ENCODE measurements at regions not wholly inside any gene's neighbourhood (a gene's known extent, or its start where the extent isn't known, plus 50 kb on each side); places are given as distances from the start of the nearest gene placed in this dataset.

DNA sequence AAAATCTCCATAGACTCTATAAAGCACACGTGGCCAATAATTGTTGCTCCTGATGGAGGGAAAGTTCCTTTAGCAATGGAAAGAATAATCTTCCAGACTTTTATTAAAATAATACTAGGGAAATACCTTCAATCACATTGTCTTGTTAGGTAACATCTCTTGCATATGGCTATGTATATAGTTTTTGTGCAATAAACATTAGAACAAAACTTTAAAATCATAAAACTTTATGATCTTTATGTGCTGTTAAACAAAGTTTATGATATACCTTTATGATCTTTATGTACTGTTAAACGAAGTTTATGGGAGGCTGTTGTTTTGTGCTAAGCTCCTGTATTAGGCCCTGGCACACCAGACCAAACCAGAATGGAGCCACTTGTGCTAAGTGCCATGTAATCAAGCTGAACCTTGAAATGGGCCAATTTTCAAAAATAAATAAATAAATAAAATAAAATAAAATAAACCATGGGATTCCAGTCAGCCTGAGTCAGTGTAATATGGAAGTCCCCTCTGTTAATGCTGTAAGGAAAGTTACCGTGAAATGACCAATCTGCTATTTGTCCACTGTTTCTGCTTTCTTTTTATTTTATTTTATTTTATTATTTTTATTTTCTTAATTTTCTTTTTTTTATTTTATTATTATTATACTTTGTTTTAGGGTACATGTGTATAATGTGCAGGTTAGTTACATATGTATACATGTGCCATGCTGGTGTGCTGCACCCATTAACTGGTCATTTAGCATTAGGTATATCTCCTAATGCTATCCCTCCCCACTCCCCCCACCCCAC is 431.3 kb downstream of the SPATA31D1 start:
- no peaks in the 10 kb centered on the region for H3K9me2 ChIP-seq (ENCODE audit: insufficient read depth, low read length)
- H3F3A ChIP-seq (ENCODE audit: insufficient read depth, low read length, poor library complexity, severe bottlenecking): no peaks in the 10 kb centered on the region
- H3K36me3 ChIP-seq (ENCODE audit: insufficient read depth, low read length): no peaks in the 10 kb centered on the region
- no peaks in the 10 kb centered on the region for H3K27me3 ChIP-seq (ENCODE audit: insufficient read depth, low read depth, low read length)
- TF ChIP-seq, protein P1, sequence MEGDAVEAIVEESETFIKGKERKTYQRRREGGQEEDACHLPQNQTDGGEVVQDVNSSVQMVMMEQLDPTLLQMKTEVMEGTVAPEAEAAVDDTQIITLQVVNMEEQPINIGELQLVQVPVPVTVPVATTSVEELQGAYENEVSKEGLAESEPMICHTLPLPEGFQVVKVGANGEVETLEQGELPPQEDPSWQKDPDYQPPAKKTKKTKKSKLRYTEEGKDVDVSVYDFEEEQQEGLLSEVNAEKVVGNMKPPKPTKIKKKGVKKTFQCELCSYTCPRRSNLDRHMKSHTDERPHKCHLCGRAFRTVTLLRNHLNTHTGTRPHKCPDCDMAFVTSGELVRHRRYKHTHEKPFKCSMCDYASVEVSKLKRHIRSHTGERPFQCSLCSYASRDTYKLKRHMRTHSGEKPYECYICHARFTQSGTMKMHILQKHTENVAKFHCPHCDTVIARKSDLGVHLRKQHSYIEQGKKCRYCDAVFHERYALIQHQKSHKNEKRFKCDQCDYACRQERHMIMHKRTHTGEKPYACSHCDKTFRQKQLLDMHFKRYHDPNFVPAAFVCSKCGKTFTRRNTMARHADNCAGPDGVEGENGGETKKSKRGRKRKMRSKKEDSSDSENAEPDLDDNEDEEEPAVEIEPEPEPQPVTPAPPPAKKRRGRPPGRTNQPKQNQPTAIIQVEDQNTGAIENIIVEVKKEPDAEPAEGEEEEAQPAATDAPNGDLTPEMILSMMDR (IDR thresholded peaks at IDR 0.05; ENCODE audit: poor library complexity, severe bottlenecking): no peak
- no peak for TF ChIP-seq TAF1 (IDR thresholded peaks at IDR 0.05; ENCODE audit: low read depth)
- no peak for TF ChIP-seq EZH2 (IDR thresholded peaks at IDR 0.05; ENCODE audit: borderline replicate concordance, insufficient read depth, low read length, poor library complexity, severe bottlenecking)
- TF ChIP-seq, protein P2, sequence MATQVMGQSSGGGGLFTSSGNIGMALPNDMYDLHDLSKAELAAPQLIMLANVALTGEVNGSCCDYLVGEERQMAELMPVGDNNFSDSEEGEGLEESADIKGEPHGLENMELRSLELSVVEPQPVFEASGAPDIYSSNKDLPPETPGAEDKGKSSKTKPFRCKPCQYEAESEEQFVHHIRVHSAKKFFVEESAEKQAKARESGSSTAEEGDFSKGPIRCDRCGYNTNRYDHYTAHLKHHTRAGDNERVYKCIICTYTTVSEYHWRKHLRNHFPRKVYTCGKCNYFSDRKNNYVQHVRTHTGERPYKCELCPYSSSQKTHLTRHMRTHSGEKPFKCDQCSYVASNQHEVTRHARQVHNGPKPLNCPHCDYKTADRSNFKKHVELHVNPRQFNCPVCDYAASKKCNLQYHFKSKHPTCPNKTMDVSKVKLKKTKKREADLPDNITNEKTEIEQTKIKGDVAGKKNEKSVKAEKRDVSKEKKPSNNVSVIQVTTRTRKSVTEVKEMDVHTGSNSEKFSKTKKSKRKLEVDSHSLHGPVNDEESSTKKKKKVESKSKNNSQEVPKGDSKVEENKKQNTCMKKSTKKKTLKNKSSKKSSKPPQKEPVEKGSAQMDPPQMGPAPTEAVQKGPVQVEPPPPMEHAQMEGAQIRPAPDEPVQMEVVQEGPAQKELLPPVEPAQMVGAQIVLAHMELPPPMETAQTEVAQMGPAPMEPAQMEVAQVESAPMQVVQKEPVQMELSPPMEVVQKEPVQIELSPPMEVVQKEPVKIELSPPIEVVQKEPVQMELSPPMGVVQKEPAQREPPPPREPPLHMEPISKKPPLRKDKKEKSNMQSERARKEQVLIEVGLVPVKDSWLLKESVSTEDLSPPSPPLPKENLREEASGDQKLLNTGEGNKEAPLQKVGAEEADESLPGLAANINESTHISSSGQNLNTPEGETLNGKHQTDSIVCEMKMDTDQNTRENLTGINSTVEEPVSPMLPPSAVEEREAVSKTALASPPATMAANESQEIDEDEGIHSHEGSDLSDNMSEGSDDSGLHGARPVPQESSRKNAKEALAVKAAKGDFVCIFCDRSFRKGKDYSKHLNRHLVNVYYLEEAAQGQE (IDR thresholded peaks at IDR 0.05; ENCODE audit: borderline replicate concordance): no peak
- TF ChIP-seq EP300 (conservative IDR thresholded peaks at IDR 0.05; ENCODE audit: poor library complexity, severe bottlenecking): no peak
- no peak for TF ChIP-seq POLR2AphosphoS5 (IDR thresholded peaks at IDR 0.05)
- no peak for TF ChIP-seq RAD21 (conservative IDR thresholded peaks at IDR 0.05)
- no peak for TF ChIP-seq MXI1 (conservative IDR thresholded peaks at IDR 0.05; ENCODE audit: poor library complexity, severe bottlenecking)
- no peak for TF ChIP-seq SMC3 (conservative IDR thresholded peaks at IDR 0.05; ENCODE audit: poor library complexity)
- H3K4me2 ChIP-seq (ENCODE audit: low read length): no peak overlapping the region
- no peaks in the 10 kb centered on the region for H4K20me1 ChIP-seq (ENCODE audit: insufficient read depth)
- no peak overlapping the region for H3K9ac ChIP-seq (ENCODE audit: low read length)
- no peak overlapping the region for H2AFZ ChIP-seq (ENCODE audit: low read depth, low read length)
- H3K27ac ChIP-seq (ENCODE audit: low read length): no peak overlapping the region
- H3K4me3 ChIP-seq (ENCODE audit: low read length): no peak overlapping the region
- H3K9me3 ChIP-seq (ENCODE audit: low read length): no peaks in the 10 kb centered on the region
- H3K79me2 ChIP-seq (replicated peaks; ENCODE audit: insufficient read depth, low read length): no peaks in the 10 kb centered on the region

DNA sequence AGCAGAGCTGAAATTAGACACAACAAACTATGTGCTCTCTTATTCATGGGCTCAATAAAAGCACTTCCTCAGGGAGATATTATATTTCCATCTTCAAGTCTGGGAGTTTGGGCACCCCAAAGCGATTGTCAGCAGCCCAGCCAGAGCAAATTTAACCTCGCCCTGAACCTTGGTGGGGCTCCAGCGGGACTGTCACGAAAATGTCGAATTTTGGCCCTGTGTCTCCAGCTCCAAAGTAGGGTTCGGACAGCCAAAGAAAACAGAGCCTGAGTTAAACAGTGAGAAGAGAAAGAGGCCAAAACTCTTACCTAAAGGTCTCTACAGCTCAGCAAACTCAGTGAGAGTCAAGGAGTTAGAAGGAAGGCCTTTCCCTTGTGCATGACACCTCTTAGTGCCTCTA is 432.9 kb downstream of the SPATA31D1 start:
- Histone ChIP-seq H3K27ac (ENCODE audit: low read length) (no peak overlapping the region), H3K9me2 (ENCODE audit: insufficient read depth, low read length) (no peaks in the 10 kb centered on the region), H3K27me3 (ENCODE audit: insufficient read depth, low read depth, low read length) (no peaks in the 10 kb centered on the region), H3K4me3 (ENCODE audit: low read length) (no peak overlapping the region), H2AFZ (ENCODE audit: low read depth, low read length) (no peak overlapping the region), H3K36me3 (ENCODE audit: insufficient read depth, low read length) (no peaks in the 10 kb centered on the region), H3K9me3 (ENCODE audit: low read length) (no peaks in the 10 kb centered on the region), H3K4me2 (ENCODE audit: low read length) (no peak overlapping the region), H3K79me2 (replicated peaks; ENCODE audit: insufficient read depth, low read length) (no peaks in the 10 kb centered on the region), H3F3A (ENCODE audit: insufficient read depth, low read length, poor library complexity, severe bottlenecking) (no peaks in the 10 kb centered on the region), H4K20me1 (ENCODE audit: insufficient read depth) (no peaks in the 10 kb centered on the region), H3K9ac (ENCODE audit: low read length) (no peak overlapping the region)
- no peak for TF ChIP-seq RAD21 (conservative IDR thresholded peaks at IDR 0.05)
- TF ChIP-seq EZH2 (IDR thresholded peaks at IDR 0.05; ENCODE audit: borderline replicate concordance, insufficient read depth, low read length, poor library complexity, severe bottlenecking): no peak
- TF ChIP-seq, protein P2 (IDR thresholded peaks at IDR 0.05; ENCODE audit: borderline replicate concordance): no peak
- TF ChIP-seq MXI1 (conservative IDR thresholded peaks at IDR 0.05; ENCODE audit: poor library complexity, severe bottlenecking): no peak
- no peak for TF ChIP-seq SMC3 (conservative IDR thresholded peaks at IDR 0.05; ENCODE audit: poor library complexity)
- no peak for TF ChIP-seq EP300 (conservative IDR thresholded peaks at IDR 0.05; ENCODE audit: poor library complexity, severe bottlenecking)
- TF ChIP-seq POLR2AphosphoS5 (IDR thresholded peaks at IDR 0.05): no peak
- TF ChIP-seq, protein P1 (IDR thresholded peaks at IDR 0.05; ENCODE audit: poor library complexity, severe bottlenecking): no peak
- no peak for TF ChIP-seq TAF1 (IDR thresholded peaks at IDR 0.05; ENCODE audit: low read depth)
